ENCODE measurements at regions not wholly inside any gene's neighbourhood (a gene's known extent, or its start where the extent isn't known, plus 50 kb on each side); places are given as distances from the start of the nearest gene placed in this dataset.
"Not testable (repeated sequence)": the region's sequence is repeated elsewhere in the genome, so short reads cannot be mapped to it uniquely, and the experiment has no call there.

DNA sequence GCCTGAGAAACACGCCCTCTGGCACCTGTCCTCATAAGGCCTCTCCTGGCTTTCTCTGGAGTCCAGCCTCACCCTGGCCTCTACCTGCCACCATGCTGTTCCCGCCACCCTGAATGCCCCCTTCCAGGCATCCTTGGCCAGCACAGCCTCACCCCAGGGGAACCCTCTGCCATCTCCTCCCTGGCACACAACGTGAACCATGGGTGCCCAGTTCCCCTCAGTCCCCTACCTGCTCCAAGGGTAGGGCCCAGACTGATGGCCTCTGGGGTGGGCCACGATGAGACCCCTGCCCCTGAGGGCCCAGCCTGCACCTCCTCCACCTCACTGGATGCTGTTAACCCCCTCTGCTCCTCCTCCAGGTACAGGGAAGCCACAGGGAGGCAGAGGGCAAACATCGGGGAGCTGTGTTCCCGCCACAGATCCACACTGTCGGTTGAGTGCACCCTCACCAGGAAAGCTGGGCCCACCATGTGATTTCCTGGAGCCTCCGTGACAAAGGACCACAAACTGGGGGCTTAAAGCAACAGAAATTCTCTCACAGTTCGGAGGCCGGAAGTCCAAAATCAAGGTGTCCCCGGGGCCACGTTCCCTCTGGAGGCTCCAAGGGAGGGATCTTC lies 169.6 kb downstream of the BRD1 start:
- DNase-seq, result no peak

DNA sequence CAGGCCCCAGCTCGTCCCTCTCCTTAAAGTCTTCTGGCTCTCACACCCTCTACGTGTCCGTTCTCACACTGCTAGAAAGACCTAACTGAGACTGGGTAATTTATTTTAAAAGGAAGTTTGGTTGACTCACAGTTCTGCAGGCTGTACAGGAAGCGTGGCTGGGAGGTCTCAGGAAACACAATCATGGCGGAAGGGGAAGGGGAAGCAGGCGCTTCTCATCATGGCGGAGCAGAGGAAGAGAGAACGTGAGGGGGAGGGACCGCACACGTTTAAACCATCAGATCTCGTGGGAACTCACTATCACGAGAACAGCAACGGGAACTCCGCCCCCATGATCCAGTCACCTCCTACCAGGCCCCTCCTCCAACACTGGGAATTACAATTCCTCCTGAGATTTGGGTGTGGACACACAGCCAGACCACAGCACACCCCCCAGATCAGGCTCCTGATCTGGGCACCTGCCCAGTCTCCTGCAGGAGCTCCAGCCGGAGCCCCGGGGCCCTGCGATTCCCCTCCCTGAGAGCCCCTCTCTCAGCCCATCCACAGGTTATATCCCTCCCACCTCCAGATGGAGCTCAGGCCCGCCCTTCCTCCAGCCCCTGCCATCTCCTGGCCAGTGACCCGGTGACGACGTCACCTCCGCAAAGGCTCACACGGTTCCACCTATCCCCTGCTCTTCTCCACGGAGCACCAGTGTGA lies 170.2 kb downstream of the BRD1 start:
- DNase-seq, result peak; percentile 68 to 91

DNA sequence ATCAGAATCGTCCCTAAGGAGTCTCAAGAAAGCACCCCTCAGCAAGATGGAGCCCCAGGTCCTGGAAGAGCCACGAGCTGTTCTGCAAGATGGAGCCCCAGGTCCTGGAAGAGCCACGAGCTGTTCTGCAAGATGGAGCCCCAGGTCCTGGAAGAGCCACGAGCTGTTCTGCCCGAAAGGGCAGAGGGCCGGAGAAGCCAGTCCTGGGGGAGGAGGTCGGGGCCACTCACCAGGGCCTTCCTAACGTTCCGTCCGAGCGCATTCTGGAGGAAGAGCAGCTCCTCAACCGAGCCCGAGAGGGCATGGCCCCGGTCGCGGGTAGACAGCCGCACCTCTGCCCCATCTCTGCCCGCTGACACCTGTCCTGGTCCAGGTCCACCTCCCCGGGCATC lies 170.8 kb downstream of the BRD1 start:
- DNase-seq, result not testable (repeated sequence)

DNA sequence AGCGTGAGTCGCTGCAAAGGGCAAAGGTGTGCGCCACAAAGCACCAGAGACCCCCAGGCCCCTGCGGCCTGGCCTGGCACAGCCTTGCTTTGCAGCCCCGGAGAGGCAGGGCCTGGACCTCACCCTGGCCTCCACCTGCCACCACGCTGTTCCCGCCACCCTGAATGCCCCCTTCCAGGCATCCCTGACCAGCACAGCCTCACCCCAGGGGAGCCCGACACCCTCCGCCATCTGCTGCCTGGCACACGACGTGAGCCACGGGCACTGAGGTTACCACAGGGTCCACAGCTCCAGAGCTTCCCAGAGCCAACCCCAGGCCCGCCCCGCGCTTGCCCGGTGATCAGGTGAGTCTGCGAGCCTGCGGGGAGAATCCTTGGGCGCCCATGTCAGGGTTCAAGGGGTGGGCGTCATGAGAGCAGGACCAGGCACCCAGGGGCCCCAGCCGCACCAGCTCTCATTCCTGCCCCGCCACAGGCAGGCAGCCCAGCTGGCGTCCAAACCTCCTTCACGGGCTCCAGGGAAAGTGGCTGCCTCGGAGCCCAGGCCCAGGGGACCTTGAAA lies 171.3 kb downstream of the BRD1 start:
- DNase-seq, result no peak

DNA sequence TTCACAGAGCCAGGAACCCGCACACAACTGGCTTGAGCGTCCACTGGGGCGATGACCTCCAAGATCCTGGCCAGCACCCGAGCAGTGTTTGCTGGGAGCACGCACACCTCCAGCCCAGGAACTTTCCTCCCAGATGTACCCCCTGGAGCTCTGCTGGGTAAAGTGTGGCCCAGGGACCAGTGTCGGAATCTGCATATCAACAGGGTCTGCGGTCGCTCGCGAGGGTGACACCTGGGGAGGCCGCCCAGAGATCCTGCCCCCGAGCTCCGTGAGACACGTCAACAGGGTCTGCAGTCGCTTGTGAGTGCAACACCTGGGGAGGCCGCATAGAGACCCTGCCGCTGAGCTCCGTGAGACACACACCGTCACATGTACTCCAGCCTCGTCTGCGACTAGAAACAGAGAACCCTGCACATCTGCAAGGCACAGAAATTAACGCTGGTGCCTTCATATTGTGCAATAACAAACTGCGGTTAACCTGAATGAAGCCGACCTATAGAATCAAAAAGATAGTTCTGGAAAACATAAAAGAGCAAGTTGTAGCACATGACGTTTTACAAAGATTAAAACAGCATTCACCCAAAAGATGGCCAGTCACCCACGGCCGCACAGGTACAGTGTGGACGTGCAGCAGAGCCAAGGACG lies 172.4 kb downstream of the BRD1 start:
- DNase-seq, result no peak

- DNase-seq, result no peak
These were observed 177.1 kb downstream of the BRD1 start for GRCh38 chr22:49650336-49651241.

DNA sequence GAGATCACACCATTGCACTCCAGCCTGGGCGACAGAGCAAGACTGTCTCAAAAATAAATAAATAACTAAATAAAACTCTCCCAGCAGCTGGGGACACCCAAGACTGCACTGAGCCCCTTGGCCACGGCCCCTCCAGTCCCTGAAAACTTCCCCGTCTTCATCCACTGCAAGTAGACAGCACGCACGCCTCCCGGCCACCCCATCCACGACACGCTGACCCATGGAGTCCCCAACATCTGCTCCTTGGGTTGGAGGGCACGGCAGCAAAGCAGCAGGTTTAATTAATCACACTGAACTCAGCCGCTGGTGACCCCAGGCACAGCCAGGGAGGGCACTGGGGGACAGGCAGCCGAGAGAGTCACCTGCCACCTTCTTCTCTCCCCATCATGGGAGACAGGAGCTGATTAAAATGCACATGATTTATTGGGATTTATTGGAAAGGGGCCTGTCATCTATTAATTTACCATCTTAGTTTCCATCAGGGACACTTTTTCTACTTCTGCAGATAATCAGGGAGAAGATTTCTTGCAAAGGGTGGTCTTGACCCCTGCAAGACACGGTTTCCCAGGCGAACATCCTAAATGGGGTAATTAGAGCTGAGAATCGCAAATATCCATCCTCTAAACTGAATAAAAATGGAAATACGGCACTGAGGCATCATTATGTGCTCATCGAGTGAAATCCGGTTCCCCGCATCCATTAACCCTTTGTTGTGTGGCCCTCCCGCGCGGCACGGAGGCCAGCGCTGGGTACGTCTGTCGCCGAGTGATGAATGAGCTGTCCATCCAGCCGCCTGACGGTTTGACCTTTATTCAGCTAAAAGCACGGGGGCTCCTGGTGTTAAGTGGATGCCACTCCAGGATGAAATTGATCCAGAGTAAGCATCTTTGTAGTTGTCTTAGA lies 178.3 kb downstream of the BRD1 start:
- DNase-seq, result no peak

DNA sequence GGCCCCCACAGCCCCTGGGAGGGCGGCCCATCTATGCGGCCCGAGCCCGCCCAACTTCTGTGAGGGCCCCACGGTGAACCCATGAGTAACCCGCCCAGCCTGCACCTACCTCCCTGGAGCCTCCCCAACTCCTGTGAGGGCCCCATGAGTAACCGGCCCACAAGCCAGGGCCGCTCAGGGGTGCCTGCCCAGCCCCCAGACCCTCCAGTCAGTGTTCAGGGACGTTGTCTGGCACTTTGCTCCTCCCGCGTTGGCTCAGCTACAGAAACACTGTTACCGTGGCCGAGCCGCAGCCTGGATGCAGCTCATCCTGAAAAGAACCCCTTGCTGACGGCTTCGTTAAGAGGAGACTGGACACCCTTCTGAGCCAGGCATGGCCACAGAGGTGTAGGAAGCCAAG lies 179.6 kb downstream of the BRD1 start:
- no peak for DNase-seq

GRCh38 chr22:49647627-49648026 lies 180.0 kb downstream of the BRD1 start:
- no peak for DNase-seq

- DNase-seq, result no peak
These were observed 180.8 kb downstream of the BRD1 start for GRCh38 chr22:49646876-49647275.

DNA sequence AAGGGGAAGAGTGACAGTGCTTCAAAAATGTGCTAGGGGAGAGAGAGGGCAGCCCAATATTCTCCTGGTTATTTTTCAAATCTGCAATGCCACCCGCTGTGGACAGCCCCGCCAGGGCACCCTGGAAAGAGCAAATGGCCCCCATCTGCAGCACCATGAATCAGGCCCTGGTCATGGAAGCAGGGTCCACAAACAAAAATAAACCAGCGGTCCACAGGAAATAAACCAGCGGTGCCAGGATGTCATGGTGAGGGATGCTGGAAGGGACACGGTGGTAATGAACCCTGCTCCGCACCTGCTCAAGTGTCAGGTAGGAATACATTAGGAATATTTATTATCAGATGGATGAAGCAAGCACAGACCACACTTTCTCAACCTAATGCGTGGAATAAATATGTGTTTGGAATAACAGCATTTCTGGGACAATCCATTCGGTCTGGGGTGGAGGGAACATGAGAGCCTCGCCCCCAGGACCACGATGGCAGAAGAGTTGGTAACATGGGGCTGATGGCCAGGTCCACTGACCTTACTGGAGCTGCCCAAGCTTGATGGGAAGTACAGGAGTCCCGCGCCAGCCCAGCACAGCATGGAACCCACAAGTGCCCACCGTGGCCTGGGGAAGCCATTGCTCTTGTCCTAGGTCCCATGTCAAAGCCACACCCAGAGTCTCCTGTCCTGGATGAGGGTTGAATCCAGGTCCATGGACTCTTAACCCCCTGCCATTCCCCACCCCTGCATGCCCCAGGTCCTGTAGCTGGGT lies 181.7 kb downstream of the BRD1 start:
- DNase-seq, result no peak

- DNase-seq, result no peak
These were observed 182.4 kb downstream of the BRD1 start for GRCh38 chr22:49645257-49645656.

- no peak for DNase-seq
These were observed 183.7 kb downstream of the BRD1 start for GRCh38 chr22:49643998-49644397.

DNA sequence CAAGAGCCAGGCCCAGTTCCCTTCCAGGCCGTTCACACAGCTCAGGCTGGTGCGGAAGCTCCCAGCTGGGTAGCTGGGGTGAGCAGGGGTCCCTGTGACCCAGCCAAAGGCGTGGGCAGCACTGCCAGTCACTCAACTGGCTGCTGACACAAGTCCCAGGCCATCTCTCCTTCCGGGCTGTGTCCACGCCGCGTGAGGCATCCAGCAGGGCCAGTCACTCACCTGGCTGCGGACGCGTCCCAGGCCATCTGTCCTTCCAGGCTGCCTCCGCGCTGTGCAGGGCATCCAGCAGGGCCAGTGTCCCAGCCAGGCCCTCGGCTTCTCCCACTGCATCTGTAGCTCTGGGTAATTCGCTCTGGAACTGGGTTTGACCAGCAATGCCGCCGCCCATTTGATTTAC lies 184.2 kb downstream of the BRD1 start:
- DNase-seq, result no peak

DNA sequence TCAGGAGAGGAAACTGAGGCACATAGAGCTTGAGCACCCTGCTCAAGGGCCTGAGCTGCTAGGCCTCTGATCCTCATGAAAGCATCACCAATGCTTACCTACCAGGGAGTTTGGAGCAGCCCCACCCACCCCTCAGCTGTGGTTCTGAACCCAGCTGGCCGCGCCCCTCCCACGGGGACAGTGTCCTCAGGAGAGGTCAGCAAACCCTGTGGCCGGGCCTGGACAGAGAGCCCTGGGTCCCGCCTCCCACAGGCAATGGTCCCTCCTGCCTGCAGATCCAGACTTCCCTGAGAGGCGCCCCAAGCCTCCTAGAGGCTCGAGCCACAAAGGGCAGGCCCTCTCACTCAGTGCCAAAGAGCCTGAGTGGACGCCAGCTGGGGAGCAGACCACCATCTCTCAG lies 184.9 kb downstream of the BRD1 start:
- DNase-seq, result no peak

GRCh38 chr22:49642331-49642730 lies 185.3 kb downstream of the BRD1 start:
- no peak for DNase-seq

DNA sequence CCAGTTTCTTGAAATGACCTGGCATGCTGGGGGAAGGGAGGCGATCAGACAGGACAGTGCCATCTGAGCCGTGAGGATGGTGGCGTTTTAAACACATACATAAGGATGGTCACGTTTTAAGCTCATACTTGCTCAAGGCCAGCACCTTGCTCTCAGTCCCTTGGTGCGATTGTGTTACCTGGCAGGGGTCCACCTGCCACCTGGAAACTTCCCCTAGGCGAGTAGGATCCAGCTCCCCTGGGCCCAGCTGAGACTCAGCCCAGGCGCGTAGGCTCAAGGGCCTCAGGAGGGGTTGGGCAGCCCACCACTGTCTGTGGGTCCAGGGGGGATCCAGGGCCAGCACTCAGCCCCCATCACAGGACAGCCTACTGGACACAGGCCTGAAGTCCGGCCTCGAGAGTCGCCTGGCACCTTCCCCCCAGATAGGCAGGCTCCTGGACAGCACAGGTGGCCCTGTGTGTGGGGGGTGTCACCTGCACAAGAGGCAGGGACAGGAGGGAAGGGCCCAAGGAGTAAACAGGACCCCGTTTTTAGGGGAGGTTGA lies 185.8 kb downstream of the BRD1 start:
- no peak for DNase-seq

DNA sequence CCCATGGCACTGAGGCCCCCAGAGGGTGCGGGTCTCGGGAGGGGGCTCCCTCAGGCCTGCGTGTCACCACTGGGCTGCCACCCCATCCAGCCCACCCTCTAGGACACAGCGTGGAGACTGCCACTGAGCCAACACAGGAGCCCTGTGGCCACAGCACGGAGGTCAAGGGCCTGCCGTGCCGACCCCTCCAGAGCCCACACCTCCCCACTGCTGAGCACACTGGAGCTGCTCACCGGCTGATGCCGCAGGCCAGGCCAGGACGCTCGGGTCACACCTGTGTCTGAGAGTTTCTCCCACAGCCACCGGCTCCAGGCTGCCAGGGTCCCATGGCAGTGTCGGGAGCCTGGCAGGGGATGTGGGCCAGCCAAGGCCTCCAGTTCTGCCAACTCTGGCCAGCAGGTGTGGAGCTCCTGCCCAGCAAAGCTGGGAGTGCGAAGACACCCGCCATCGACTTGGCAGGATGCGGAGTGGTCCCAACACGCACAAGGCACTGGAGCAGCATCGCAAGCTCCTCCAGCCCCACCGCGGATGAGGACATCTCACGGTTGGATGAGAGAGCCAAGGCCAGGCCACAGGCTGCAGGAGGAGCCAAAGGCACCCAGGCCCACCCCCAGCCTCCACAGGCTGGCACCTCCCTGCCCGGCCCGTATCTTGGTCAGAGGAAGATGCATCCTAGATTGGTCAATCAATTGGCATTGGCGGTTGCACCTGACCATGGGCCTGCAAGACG lies 187.1 kb downstream of the BRD1 start:
- no peak for DNase-seq

DNA sequence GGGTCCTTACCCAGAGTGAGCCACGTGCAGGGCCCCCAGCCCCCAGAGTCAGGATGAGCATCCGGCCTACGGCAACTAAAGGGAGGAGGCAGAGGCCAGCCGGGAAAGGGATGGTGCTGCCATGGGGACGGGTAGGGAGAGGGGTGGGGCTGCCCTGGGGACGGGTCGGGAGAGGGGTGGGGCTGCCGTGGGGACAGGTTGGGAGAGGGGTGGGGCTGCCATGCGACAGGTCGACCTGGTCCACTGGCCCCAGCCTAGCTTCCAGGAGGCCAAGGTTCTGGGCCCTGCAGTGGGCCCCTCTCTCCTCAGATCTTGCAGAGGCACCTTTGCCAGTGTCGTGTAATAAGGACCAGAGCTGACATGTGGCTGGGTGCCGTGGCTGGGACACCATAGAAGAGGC lies 187.7 kb downstream of the BRD1 start:
- no peak for DNase-seq

DNA sequence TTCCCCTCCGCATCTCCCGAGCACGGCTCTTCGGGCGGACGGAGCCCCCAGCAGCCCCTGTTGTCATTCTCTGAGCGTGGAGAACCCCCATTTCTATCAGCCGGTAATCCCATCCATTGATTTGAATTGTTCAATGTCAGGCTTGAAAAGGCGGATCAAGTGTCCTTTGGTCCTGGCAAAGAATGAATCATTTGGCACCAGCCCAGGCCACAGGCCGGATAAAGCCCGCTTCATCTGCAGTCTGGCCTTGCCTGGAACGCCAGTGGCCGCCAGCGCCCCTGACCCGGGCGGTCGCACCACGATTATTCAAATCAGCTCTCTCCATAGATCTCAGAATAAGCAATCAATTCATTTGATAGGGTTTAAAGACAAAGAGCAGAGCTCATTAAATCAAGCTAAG lies 188.9 kb downstream of the BRD1 start:
- DNase-seq, result no peak

Measured in inflammatory macrophage treated with lipopolysaccharide for 1 hour (primary cell).